ENCODE measurements at regions not wholly inside any gene's neighbourhood (a gene's known extent, or its start where the extent isn't known, plus 50 kb on each side); places are given as distances from the start of the nearest gene placed in this dataset.

- no peaks in the 10 kb centered on the region for H3K79me2 ChIP-seq (ENCODE audit: insufficient read depth, low read length)
- H3K4me2 ChIP-seq (ENCODE audit: low read depth, low read length) = no peak overlapping the region
- H3K4me1 ChIP-seq (ENCODE audit: insufficient read depth, low read length) = no peaks in the 10 kb centered on the region
- FAIRE-seq (no peak), DNase-seq (ENCODE audit: low spot score) (no peak), ATAC-seq (no peak)
- intact Hi-C loops (cut with micrococcal nuclease; ENCODE audit: unreplicated experiment) (no loop called here), in situ Hi-C loops (cut with HindIII; ENCODE audit: extremely low pct_ligation_motif_present, low pct_unique_long_range_greater_than_20kb) (loop anchor here (25.0 kb wide), 1 partner anchor 1010 kb away; no protein-coding TSS in a partner anchor)
- H3K27me3 ChIP-seq (ENCODE audit: control insufficient read depth in 1 of 2, insufficient read depth in 2 of 2, low read length in 2 of 2) = peaks cover 0 to 9% of the 10 kb centered on the region in 2 experiments; a peak in 1 of 5 replicates
- H3K36me3 ChIP-seq (replicated peaks in 1 of 2; ENCODE audit: control insufficient read depth in 1 of 2, insufficient read depth in 2 of 2, low read length in 2 of 2) = no peaks in the 10 kb centered on the region
- no peak overlapping the region for H2AFZ ChIP-seq (ENCODE audit: low read length)
- no peak overlapping the region for H3K27ac ChIP-seq (ENCODE audit: extremely low read length, insufficient read depth, low read length)
- H3K9ac ChIP-seq (ENCODE audit: insufficient read depth, low read depth, low read length) = no peak overlapping the region
- ChIA-PET CTCF (ENCODE audit: low intra/inter-chr PET ratio, low total read pairs) (no interaction called here), POLR2A (no interaction called here)
- TF ChIP-seq ZNF839 (CRISPR knock-in tag; IDR thresholded peaks at IDR 0.05; ENCODE audit: borderline replicate concordance) = no peak
- TF ChIP-seq MTF2 (CRISPR knock-in tag; IDR thresholded peaks at IDR 0.05; ENCODE audit: borderline replicate concordance) = no peak
- TF ChIP-seq GATAD1 (CRISPR knock-in tag; IDR thresholded peaks at IDR 0.05) = no peak
- no peak for TF ChIP-seq ZSCAN29 (CRISPR knock-in tag; conservative IDR thresholded peaks at IDR 0.05)
- no peak for TF ChIP-seq MXD4 (CRISPR knock-in tag; IDR thresholded peaks at IDR 0.05)
- TF ChIP-seq ZNF879 (CRISPR knock-in tag; IDR thresholded peaks at IDR 0.05) = no peak
- no peak for TF ChIP-seq TBL1XR1 (IDR thresholded peaks at IDR 0.05; ENCODE audit: borderline replicate concordance, low read length, partially characterized antibody)
- no peak for TF ChIP-seq ZNF275 (CRISPR knock-in tag; IDR thresholded peaks at IDR 0.05; ENCODE audit: borderline replicate concordance)
- TF ChIP-seq BHLHE40 (IDR thresholded peaks at IDR 0.05; ENCODE audit: low read length) = no peak
- TF ChIP-seq CC2D1A (CRISPR knock-in tag; IDR thresholded peaks at IDR 0.05) = no peak
- TF ChIP-seq FUBP1 (CRISPR knock-in tag; IDR thresholded peaks at IDR 0.05; ENCODE audit: borderline replicate concordance) = no peak
- TF ChIP-seq EP300 (IDR thresholded peaks at IDR 0.05; ENCODE audit: low read depth in 2 of 2, low read length in 2 of 2) = no peak
- TF ChIP-seq EP300 (CRISPR knock-in tag; IDR thresholded peaks at IDR 0.05; ENCODE audit: borderline replicate concordance) = no peak
- no peak for TF ChIP-seq CCDC6 (CRISPR knock-in tag; IDR thresholded peaks at IDR 0.05)
- no peak for TF ChIP-seq FOXO1 (CRISPR knock-in tag; IDR thresholded peaks at IDR 0.05)
- TF ChIP-seq REST (IDR thresholded peaks at IDR 0.05; ENCODE audit: borderline replicate concordance in 1 of 2, low read depth in 1 of 2, low read length in 2 of 2) = no peak
- TF ChIP-seq MATR3 (CRISPR knock-in tag; IDR thresholded peaks at IDR 0.05) = no peak
- TF ChIP-seq CEBPB (IDR thresholded peaks at IDR 0.05; ENCODE audit: borderline replicate concordance, low read depth, low read length) = no peak
- no peak for TF ChIP-seq SMAD1 (CRISPR knock-in tag; IDR thresholded peaks at IDR 0.05; ENCODE audit: borderline replicate concordance, low read depth)
- no peak for TF ChIP-seq NCOA5 (CRISPR knock-in tag; IDR thresholded peaks at IDR 0.05)
- H3K4me3 ChIP-seq (replicated peaks in 1 of 3; ENCODE audit: insufficient read depth in 1 of 3, low read depth in 2 of 3, low read length in 3 of 3) = no peak overlapping the region
- no peaks in the 10 kb centered on the region for H4K20me1 ChIP-seq (ENCODE audit: insufficient read depth, low read length)
- no peaks in the 10 kb centered on the region for H3K9me3 ChIP-seq (ENCODE audit: low read length)
- 13% methylated on average over 2 of the region's 2 CpGs for WGBS (ENCODE audit: low lambda C conversion rate)
- BruUV-seq (replicated peaks) = no TSS peak
Measured at GRCh38 chr2:217521820-217522219, 481.0 kb downstream of the TNS1 start.
